Lower leg skin (tissue), 3 donors: ENCODE measurements at regions not wholly inside any gene's neighbourhood (a gene's known extent, or its start where the extent isn't known, plus 50 kb on each side); places are given as distances from the start of the nearest gene placed in this dataset.

Experiments
- CTCF ChIP-seq, 3 donors: fragments of 450-650 bp; IDR thresholded peaks; one replicate each; pipeline ENCODE4 v1.5.1; 2016; ENCODE audit warnings: antibody characterized with exemption in 3 of 3, mild to moderate bottlenecking in 3 of 3, moderate library complexity in 2 of 3
- POLR2A ChIP-seq, 2 donors: fragments of 450-650 bp; IDR thresholded peaks; one replicate each; pipeline ENCODE4 v1.6.1; 2016 to 2017; ENCODE audit warnings: antibody characterized with exemption in 2 of 2, mild to moderate bottlenecking in 1 of 2, moderate library complexity in 1 of 2

DNA sequence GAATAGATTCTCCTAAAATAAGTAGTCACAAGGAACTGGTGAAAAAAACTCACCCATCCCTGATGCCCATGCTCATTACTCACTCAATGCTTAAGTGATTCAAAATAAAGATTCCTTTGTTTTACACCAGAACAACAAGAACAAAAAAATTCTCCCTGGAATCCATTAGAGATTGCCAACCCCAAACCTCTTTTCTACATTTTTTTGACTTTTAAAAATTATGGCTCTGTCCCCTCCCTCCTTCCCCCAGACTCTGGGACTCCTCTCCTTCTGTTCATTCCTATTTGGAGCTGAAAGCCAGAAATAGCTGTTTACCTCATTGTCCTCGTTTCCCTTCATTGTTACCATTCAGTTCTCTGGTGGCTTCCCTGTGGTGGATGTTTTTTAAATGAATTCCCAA is 63.2 kb upstream of the FHIP2A start:
- TF ChIP-seq CTCF (IDR thresholded peaks at IDR 0.05) (no peak), POLR2A (IDR thresholded peaks at IDR 0.05) (no peak)
